ENCODE measurements at regions not wholly inside any gene's neighbourhood (a gene's known extent, or its start where the extent isn't known, plus 50 kb on each side); places are given as distances from the start of the nearest gene placed in this dataset.

GRCh38 chr2:156189584-156189983 lies 142.9 kb downstream of the NR4A2 start:
- Histone ChIP-seq H2BK15ac (ENCODE audit: low read depth, low read length) (no peak overlapping the region), H3K4me3 (ENCODE audit: insufficient read depth, low read depth, low read length) (no peak overlapping the region), H2AFZ (replicated peaks; ENCODE audit: low read length, poor library complexity) (no peak overlapping the region), H4K91ac (ENCODE audit: insufficient read depth, low read depth, low read length) (no peak overlapping the region), H3K4me1 (ENCODE audit: control insufficient read depth, insufficient read depth, low read length) (no peaks in the 10 kb centered on the region), H3K36me3 (ENCODE audit: control insufficient read depth, insufficient read depth, low read length) (no peaks in the 10 kb centered on the region), H3K18ac (ENCODE audit: low read depth, low read length) (no peak overlapping the region), H3K14ac (replicated peaks; ENCODE audit: low read depth, low read length) (no peak overlapping the region), H3K79me1 (ENCODE audit: low read depth in 1 of 2, low read length in 2 of 2) (no peaks in the 10 kb centered on the region), H3K9me3 (ENCODE audit: control insufficient read depth, insufficient read depth, low read length) (no peaks in the 10 kb centered on the region), H4K20me1 (ENCODE audit: insufficient read depth, low read length) (no peaks in the 10 kb centered on the region), H4K8ac (ENCODE audit: low read depth in 2 of 2, low read length in 2 of 2) (no peak overlapping the region), H3K4me2 (ENCODE audit: low read depth, low read length) (no peak overlapping the region), H2AK9ac (replicated peaks; ENCODE audit: low read depth, low read length, poor library complexity) (no peak overlapping the region), H3K56ac (ENCODE audit: extremely low read depth, insufficient read depth, low read length) (no peak overlapping the region), H4K5ac (ENCODE audit: low read depth, low read length) (no peak overlapping the region), H3K27ac (ENCODE audit: insufficient read depth, low read length) (no peak overlapping the region), H2BK5ac (ENCODE audit: low read depth, low read length, poor library complexity, severe bottlenecking) (no peak overlapping the region), H3K9ac (ENCODE audit: low read depth, low read length) (no peak overlapping the region), H2BK20ac (ENCODE audit: low read depth, low read length) (no peak overlapping the region), H3K4ac (ENCODE audit: low read depth, low read length) (no peak overlapping the region), H2BK120ac (ENCODE audit: low read depth, low read length) (no peak overlapping the region), H3K27me3 (ENCODE audit: control insufficient read depth, insufficient read depth, low read length) (no peaks in the 10 kb centered on the region), H3K9me1 (ENCODE audit: insufficient read depth, low read length) (no peaks in the 10 kb centered on the region), H2AK5ac (ENCODE audit: low read depth, low read length) (no peak overlapping the region), H3K23ac (ENCODE audit: low read depth, low read length) (no peak overlapping the region)
- dilution Hi-C loops (cut with HindIII; ENCODE audit: low sequenced_read_pairs, unreplicated experiment) = no loop called here
- ChIA-PET CTCF (no interaction called here), POLR2A (ENCODE audit: unreplicated experiment) (no interaction called here)
- 20% methylated on average over 1 of the region's 3 CpGs; no CpG with 5 or more reads in 1 of the 2 experiments for WGBS, 2 experiments (ENCODE audit: extremely low coverage in 2 of 2, insufficient read length in 1 of 2)
- TF ChIP-seq CEBPB (IDR thresholded peaks at IDR 0.05; ENCODE audit: low read depth, low read length) (peak; percentile 46), SMC3 (IDR thresholded peaks at IDR 0.05; ENCODE audit: low read depth, low read length) (no peak)
- in situ Hi-C loops (cut with MboI; ENCODE audit: low sequenced_read_pairs) = no loop called here
- ATAC-seq (ENCODE audit: low read depth) = no peak
- DNase-seq = no peak
- intact Hi-C loops (cut with micrococcal nuclease) = no loop called here
- no TSS peak for BruUV-seq (replicated peaks)

Data from IMR-90 (cell line).